ENCODE measurements at regions not wholly inside any gene's neighbourhood (a gene's known extent, or its start where the extent isn't known, plus 50 kb on each side); places are given as distances from the start of the nearest gene placed in this dataset.

GRCh38 chr14:25929881-25930615 lies 667.8 kb downstream of the NOVA1 start:
- Histone ChIP-seq H3K4me3 (ENCODE audit: low read depth, low read length) (no peak overlapping the region), H3K4me1 (ENCODE audit: control insufficient read depth, insufficient read depth, low read length) (no peaks in the 10 kb centered on the region), H3K27ac (ENCODE audit: low read depth, low read length) (no peak overlapping the region), H3K27me3 (ENCODE audit: control insufficient read depth, insufficient read depth, low read length) (no peaks in the 10 kb centered on the region), H3K36me3 (ENCODE audit: control insufficient read depth, insufficient read depth, low read length) (no peaks in the 10 kb centered on the region), H3K9me3 (ENCODE audit: control insufficient read depth, insufficient read depth, low read length) (no peaks in the 10 kb centered on the region)
- peak in 2 of 6 donors; percentile 86 to 88 for DNase-seq (ENCODE audit: low read depth in 4 of 6, low spot score in 6 of 6)
- 65% methylated on average over 3 of the region's 7 CpGs for WGBS (ENCODE audit: insufficient coverage)

- Histone ChIP-seq H3K36me3 (ENCODE audit: control insufficient read depth, insufficient read depth, low read length) (no peaks in the 10 kb centered on the region), H3K4me3 (ENCODE audit: low read depth, low read length) (no peak overlapping the region), H3K4me1 (ENCODE audit: control insufficient read depth, insufficient read depth, low read length) (no peaks in the 10 kb centered on the region), H3K27me3 (ENCODE audit: control insufficient read depth, insufficient read depth, low read length) (no peaks in the 10 kb centered on the region), H3K9me3 (ENCODE audit: control insufficient read depth, insufficient read depth, low read length) (no peaks in the 10 kb centered on the region), H3K27ac (ENCODE audit: low read depth, low read length) (no peak overlapping the region)
- 72% methylated on average over 9 of the region's 9 CpGs for WGBS (ENCODE audit: insufficient coverage)
- peak in 1 of 6 donors; percentile 61 for DNase-seq (ENCODE audit: low read depth in 4 of 6, low spot score in 6 of 6)
These were observed 686.0 kb downstream of the NOVA1 start for GRCh38 chr14:25911831-25912230.

- Histone ChIP-seq H3K36me3 (ENCODE audit: control insufficient read depth, insufficient read depth, low read length) (no peaks in the 10 kb centered on the region), H3K27ac (ENCODE audit: low read depth, low read length) (no peak overlapping the region), H3K4me3 (ENCODE audit: low read depth, low read length) (no peak overlapping the region), H3K9me3 (ENCODE audit: control insufficient read depth, insufficient read depth, low read length) (no peaks in the 10 kb centered on the region), H3K27me3 (ENCODE audit: control insufficient read depth, insufficient read depth, low read length) (no peaks in the 10 kb centered on the region), H3K4me1 (ENCODE audit: control insufficient read depth, insufficient read depth, low read length) (no peaks in the 10 kb centered on the region)
- WGBS (ENCODE audit: insufficient coverage), result 46% methylated on average over 8 of the region's 11 CpGs
- peak in 1 of 6 donors; percentile 73 for DNase-seq (ENCODE audit: low read depth in 4 of 6, low spot score in 6 of 6)
These were observed 688.6 kb downstream of the NOVA1 start for GRCh38 chr14:25909045-25909747.

GRCh38 chr14:25908277-25909044 lies 689.4 kb downstream of the NOVA1 start:
- no peaks in the 10 kb centered on the region for H3K9me3 ChIP-seq (ENCODE audit: control insufficient read depth, insufficient read depth, low read length)
- H3K27me3 ChIP-seq (ENCODE audit: control insufficient read depth, insufficient read depth, low read length), result no peaks in the 10 kb centered on the region
- no peaks in the 10 kb centered on the region for H3K36me3 ChIP-seq (ENCODE audit: control insufficient read depth, insufficient read depth, low read length)
- H3K27ac ChIP-seq (ENCODE audit: low read depth, low read length), result no peak overlapping the region
- H3K4me3 ChIP-seq (ENCODE audit: low read depth, low read length), result no peak overlapping the region
- H3K4me1 ChIP-seq (ENCODE audit: control insufficient read depth, insufficient read depth, low read length), result no peaks in the 10 kb centered on the region
- DNase-seq (ENCODE audit: low read depth in 4 of 6, low spot score in 6 of 6), result peak in 1 of 6 donors; percentile 93
- no CpG with 5 or more reads among the region's 3 CpGs for WGBS (ENCODE audit: insufficient coverage)

- Histone ChIP-seq H3K9me3 (ENCODE audit: control insufficient read depth, insufficient read depth, low read length) (no peaks in the 10 kb centered on the region), H3K27ac (ENCODE audit: low read depth, low read length) (no peak overlapping the region), H3K4me3 (ENCODE audit: low read depth, low read length) (no peak overlapping the region), H3K27me3 (ENCODE audit: control insufficient read depth, insufficient read depth, low read length) (no peaks in the 10 kb centered on the region), H3K4me1 (ENCODE audit: control insufficient read depth, insufficient read depth, low read length) (no peaks in the 10 kb centered on the region), H3K36me3 (ENCODE audit: control insufficient read depth, insufficient read depth, low read length) (no peaks in the 10 kb centered on the region)
- 67% methylated on average over 1 of the region's 3 CpGs for WGBS (ENCODE audit: insufficient coverage)
- DNase-seq (ENCODE audit: low read depth in 4 of 6, low spot score in 6 of 6), result peak in 1 of 6 donors; percentile 33
These were observed 693.4 kb downstream of the NOVA1 start for GRCh38 chr14:25904446-25904845.

- no peaks in the 10 kb centered on the region for H3K27me3 ChIP-seq (ENCODE audit: control insufficient read depth, insufficient read depth, low read length)
- H3K36me3 ChIP-seq (ENCODE audit: control insufficient read depth, insufficient read depth, low read length), result no peaks in the 10 kb centered on the region
- WGBS (ENCODE audit: insufficient coverage), result no CpG with 5 or more reads among the region's 1 CpG
- no peak overlapping the region for H3K27ac ChIP-seq (ENCODE audit: low read depth, low read length)
- H3K4me1 ChIP-seq (ENCODE audit: control insufficient read depth, insufficient read depth, low read length), result no peaks in the 10 kb centered on the region
- H3K9me3 ChIP-seq (ENCODE audit: control insufficient read depth, insufficient read depth, low read length), result no peaks in the 10 kb centered on the region
- no peak for DNase-seq (ENCODE audit: low read depth in 4 of 6, low spot score in 6 of 6)
- no peak overlapping the region for H3K4me3 ChIP-seq (ENCODE audit: low read depth, low read length)
These were observed 698.6 kb downstream of the NOVA1 start for GRCh38 chr14:25899197-25899596.

- no peak overlapping the region for H3K27ac ChIP-seq (ENCODE audit: low read depth, low read length)
- H3K4me1 ChIP-seq (ENCODE audit: control insufficient read depth, insufficient read depth, low read length), result no peaks in the 10 kb centered on the region
- no peak overlapping the region for H3K4me3 ChIP-seq (ENCODE audit: low read depth, low read length)
- H3K27me3 ChIP-seq (ENCODE audit: control insufficient read depth, insufficient read depth, low read length), result no peaks in the 10 kb centered on the region
- no peaks in the 10 kb centered on the region for H3K9me3 ChIP-seq (ENCODE audit: control insufficient read depth, insufficient read depth, low read length)
- no peaks in the 10 kb centered on the region for H3K36me3 ChIP-seq (ENCODE audit: control insufficient read depth, insufficient read depth, low read length)
- WGBS (ENCODE audit: insufficient coverage), result no CpG with 5 or more reads among the region's 1 CpG
- no peak for DNase-seq (ENCODE audit: low read depth in 4 of 6, low spot score in 6 of 6)
These were observed 701.1 kb downstream of the NOVA1 start for GRCh38 chr14:25896777-25897176.

- no peaks in the 10 kb centered on the region for H3K27me3 ChIP-seq (ENCODE audit: control insufficient read depth, insufficient read depth, low read length)
These were observed 702.1 kb downstream of the NOVA1 start for GRCh38 chr14:25895740-25896139.

GRCh38 chr14:25887251-25887878 lies 710.5 kb downstream of the NOVA1 start:
- H3K27ac ChIP-seq (ENCODE audit: low read depth, low read length), result no peak overlapping the region
- no peaks in the 10 kb centered on the region for H3K9me3 ChIP-seq (ENCODE audit: control insufficient read depth, insufficient read depth, low read length)
- DNase-seq (ENCODE audit: low read depth in 4 of 6, low spot score in 6 of 6), result no peak
- no peaks in the 10 kb centered on the region for H3K27me3 ChIP-seq (ENCODE audit: control insufficient read depth, insufficient read depth, low read length)
- H3K36me3 ChIP-seq (ENCODE audit: control insufficient read depth, insufficient read depth, low read length), result no peaks in the 10 kb centered on the region
- H3K4me3 ChIP-seq (ENCODE audit: low read depth, low read length), result no peak overlapping the region
- no peaks in the 10 kb centered on the region for H3K4me1 ChIP-seq (ENCODE audit: control insufficient read depth, insufficient read depth, low read length)
- 91% methylated on average over 1 of the region's 3 CpGs for WGBS (ENCODE audit: insufficient coverage)

More at GRCh38 chr14:25895740-25896139, 702.1 kb downstream of the NOVA1 start:
- Histone ChIP-seq H3K4me1 (ENCODE audit: control insufficient read depth, insufficient read depth, low read length) (no peaks in the 10 kb centered on the region), H3K36me3 (ENCODE audit: control insufficient read depth, insufficient read depth, low read length) (no peaks in the 10 kb centered on the region), H3K9me3 (ENCODE audit: control insufficient read depth, insufficient read depth, low read length) (no peaks in the 10 kb centered on the region), H3K27ac (ENCODE audit: low read depth, low read length) (no peak overlapping the region), H3K4me3 (ENCODE audit: low read depth, low read length) (no peak overlapping the region)
- WGBS (ENCODE audit: insufficient coverage), result no CpG with 5 or more reads among the region's 3 CpGs
- no peak for DNase-seq (ENCODE audit: low read depth in 4 of 6, low spot score in 6 of 6)

Data from spinal cord (tissue), 9 donors.